ENCODE measurements at regions not wholly inside any gene's neighbourhood (a gene's known extent, or its start where the extent isn't known, plus 50 kb on each side); places are given as distances from the start of the nearest gene placed in this dataset.

DNA sequence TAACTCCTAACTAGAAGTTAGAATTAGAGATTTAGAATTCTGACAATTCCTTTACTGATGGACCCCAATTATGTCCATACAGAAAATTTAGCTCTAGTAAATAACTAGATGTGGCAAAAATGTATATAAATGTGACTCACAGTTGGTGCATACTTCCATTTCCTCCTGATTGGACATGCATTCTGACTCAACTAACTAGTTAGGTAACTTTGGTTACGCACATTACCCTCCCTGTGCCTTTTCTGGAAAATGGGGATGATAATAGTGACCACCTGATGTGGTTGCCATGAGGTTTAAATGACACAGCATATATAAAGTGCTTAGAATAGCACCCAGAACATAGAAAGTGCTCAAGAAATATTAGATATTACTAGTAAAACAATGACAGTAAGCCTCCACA lies 550.0 kb upstream of the SALL1 start:
- H3K36me3 Mint-ChIP-seq (ENCODE audit: low read depth), result peaks cover 14% of the 10 kb centered on the region
- TF ChIP-seq ETS1 (IDR thresholded peaks at IDR 0.05), result no peak
- TF ChIP-seq ZNF331 (CRISPR knock-in tag; IDR thresholded peaks at IDR 0.05; ENCODE audit: low read depth), result no peak
- TF ChIP-seq, protein P1, sequence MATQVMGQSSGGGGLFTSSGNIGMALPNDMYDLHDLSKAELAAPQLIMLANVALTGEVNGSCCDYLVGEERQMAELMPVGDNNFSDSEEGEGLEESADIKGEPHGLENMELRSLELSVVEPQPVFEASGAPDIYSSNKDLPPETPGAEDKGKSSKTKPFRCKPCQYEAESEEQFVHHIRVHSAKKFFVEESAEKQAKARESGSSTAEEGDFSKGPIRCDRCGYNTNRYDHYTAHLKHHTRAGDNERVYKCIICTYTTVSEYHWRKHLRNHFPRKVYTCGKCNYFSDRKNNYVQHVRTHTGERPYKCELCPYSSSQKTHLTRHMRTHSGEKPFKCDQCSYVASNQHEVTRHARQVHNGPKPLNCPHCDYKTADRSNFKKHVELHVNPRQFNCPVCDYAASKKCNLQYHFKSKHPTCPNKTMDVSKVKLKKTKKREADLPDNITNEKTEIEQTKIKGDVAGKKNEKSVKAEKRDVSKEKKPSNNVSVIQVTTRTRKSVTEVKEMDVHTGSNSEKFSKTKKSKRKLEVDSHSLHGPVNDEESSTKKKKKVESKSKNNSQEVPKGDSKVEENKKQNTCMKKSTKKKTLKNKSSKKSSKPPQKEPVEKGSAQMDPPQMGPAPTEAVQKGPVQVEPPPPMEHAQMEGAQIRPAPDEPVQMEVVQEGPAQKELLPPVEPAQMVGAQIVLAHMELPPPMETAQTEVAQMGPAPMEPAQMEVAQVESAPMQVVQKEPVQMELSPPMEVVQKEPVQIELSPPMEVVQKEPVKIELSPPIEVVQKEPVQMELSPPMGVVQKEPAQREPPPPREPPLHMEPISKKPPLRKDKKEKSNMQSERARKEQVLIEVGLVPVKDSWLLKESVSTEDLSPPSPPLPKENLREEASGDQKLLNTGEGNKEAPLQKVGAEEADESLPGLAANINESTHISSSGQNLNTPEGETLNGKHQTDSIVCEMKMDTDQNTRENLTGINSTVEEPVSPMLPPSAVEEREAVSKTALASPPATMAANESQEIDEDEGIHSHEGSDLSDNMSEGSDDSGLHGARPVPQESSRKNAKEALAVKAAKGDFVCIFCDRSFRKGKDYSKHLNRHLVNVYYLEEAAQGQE (IDR thresholded peaks at IDR 0.05; ENCODE audit: unreplicated experiment), result no peak
- TF ChIP-seq, protein P2, sequence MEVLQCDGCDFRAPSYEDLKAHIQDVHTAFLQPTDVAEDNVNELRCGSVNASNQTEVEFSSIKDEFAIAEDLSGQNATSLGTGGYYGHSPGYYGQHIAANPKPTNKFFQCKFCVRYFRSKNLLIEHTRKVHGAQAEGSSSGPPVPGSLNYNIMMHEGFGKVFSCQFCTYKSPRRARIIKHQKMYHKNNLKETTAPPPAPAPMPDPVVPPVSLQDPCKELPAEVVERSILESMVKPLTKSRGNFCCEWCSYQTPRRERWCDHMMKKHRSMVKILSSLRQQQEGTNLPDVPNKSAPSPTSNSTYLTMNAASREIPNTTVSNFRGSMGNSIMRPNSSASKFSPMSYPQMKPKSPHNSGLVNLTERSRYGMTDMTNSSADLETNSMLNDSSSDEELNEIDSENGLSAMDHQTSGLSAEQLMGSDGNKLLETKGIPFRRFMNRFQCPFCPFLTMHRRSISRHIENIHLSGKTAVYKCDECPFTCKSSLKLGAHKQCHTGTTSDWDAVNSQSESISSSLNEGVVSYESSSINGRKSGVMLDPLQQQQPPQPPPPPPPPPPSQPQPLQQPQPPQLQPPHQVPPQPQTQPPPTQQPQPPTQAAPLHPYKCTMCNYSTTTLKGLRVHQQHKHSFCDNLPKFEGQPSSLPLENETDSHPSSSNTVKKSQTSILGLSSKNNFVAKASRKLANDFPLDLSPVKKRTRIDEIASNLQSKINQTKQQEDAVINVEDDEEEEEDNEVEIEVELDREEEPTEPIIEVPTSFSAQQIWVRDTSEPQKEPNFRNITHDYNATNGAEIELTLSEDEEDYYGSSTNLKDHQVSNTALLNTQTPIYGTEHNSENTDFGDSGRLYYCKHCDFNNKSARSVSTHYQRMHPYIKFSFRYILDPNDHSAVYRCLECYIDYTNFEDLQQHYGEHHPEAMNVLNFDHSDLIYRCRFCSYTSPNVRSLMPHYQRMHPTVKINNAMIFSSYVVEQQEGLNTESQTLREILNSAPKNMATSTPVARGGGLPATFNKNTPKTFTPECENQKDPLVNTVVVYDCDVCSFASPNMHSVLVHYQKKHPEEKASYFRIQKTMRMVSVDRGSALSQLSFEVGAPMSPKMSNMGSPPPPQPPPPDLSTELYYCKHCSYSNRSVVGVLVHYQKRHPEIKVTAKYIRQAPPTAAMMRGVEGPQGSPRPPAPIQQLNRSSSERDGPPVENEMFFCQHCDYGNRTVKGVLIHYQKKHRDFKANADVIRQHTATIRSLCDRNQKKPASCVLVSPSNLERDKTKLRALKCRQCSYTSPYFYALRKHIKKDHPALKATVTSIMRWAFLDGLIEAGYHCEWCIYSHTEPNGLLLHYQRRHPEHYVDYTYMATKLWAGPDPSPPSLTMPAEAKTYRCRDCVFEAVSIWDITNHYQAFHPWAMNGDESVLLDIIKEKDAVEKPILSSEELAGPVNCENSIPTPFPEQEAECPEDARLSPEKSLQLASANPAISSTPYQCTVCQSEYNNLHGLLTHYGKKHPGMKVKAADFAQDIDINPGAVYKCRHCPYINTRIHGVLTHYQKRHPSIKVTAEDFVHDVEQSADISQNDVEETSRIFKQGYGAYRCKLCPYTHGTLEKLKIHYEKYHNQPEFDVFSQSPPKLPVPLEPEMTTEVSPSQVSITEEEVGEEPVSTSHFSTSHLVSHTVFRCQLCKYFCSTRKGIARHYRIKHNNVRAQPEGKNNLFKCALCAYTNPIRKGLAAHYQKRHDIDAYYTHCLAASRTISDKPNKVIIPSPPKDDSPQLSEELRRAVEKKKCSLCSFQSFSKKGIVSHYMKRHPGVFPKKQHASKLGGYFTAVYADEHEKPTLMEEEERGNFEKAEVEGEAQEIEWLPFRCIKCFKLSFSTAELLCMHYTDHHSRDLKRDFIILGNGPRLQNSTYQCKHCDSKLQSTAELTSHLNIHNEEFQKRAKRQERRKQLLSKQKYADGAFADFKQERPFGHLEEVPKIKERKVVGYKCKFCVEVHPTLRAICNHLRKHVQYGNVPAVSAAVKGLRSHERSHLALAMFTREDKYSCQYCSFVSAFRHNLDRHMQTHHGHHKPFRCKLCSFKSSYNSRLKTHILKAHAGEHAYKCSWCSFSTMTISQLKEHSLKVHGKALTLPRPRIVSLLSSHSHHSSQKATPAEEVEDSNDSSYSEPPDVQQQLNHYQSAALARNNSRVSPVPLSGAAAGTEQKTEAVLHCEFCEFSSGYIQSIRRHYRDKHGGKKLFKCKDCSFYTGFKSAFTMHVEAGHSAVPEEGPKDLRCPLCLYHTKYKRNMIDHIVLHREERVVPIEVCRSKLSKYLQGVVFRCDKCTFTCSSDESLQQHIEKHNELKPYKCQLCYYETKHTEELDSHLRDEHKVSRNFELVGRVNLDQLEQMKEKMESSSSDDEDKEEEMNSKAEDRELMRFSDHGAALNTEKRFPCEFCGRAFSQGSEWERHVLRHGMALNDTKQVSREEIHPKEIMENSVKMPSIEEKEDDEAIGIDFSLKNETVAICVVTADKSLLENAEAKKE (CRISPR knock-in tag; IDR thresholded peaks at IDR 0.05), result no peak
- no peak for TF ChIP-seq EZH2phosphoT487 (IDR thresholded peaks at IDR 0.05; ENCODE audit: unreplicated experiment)
- no peak for TF ChIP-seq EZH2 (IDR thresholded peaks at IDR 0.05; ENCODE audit: low read depth, unreplicated experiment)
- no peak for TF ChIP-seq NANOG (IDR thresholded peaks at IDR 0.05; ENCODE audit: borderline replicate concordance)
- TF ChIP-seq STAT1 (IDR thresholded peaks at IDR 0.05; ENCODE audit: unreplicated experiment), result no peak
- no peak for TF ChIP-seq JUNB (IDR thresholded peaks at IDR 0.05; ENCODE audit: unreplicated experiment)
- no peak for TF ChIP-seq ZNF114 (CRISPR knock-in tag; IDR thresholded peaks at IDR 0.05)
- no peak for TF ChIP-seq CTCF (conservative IDR thresholded peaks at IDR 0.05; ENCODE audit: low read depth in 2 of 2)
- TF ChIP-seq CREB1 (CRISPR knock-in tag; IDR thresholded peaks at IDR 0.05; ENCODE audit: low read depth), result no peak
- TF ChIP-seq POLR2AphosphoS5 (IDR thresholded peaks at IDR 0.05; ENCODE audit: low read depth), result no peak
- Histone ChIP-seq H3K27ac (ENCODE audit: low read depth) (no peak overlapping the region), H3K4me1 (ENCODE audit: insufficient read depth) (no peaks in the 10 kb centered on the region), H3K4me3 (no peak overlapping the region), H3K36me3 (ENCODE audit: insufficient read depth) (no peaks in the 10 kb centered on the region), H2AFZ (no peak overlapping the region), H3F3A (replicated peaks; ENCODE audit: low read depth) (no peaks in the 10 kb centered on the region), H3K27me3 (ENCODE audit: insufficient read depth) (no peaks in the 10 kb centered on the region), H3K4me2 (no peak overlapping the region), H3K79me2 (replicated peaks; ENCODE audit: insufficient read depth) (no peaks in the 10 kb centered on the region), H4K20me1 (replicated peaks; ENCODE audit: insufficient read depth) (no peaks in the 10 kb centered on the region), H3K9me2 (ENCODE audit: insufficient read depth) (0 out of 2 replicates have a peak, but pooled peaks cover 4% of the 10 kb centered on the region)
- H3K27me3 Mint-ChIP-seq (ENCODE audit: insufficient read depth, low read depth, poor library complexity), result no peaks in the 10 kb centered on the region
- peaks cover 7% of the 10 kb centered on the region; the same call in 2 of the 3 replicates for H3K4me1 Mint-ChIP-seq
- H3K27ac Mint-ChIP-seq, result no peak overlapping the region
- no peak overlapping the region for H3K4me3 Mint-ChIP-seq
- ATAC-seq (no peak), DNase-seq (ENCODE audit: low spot score) (no peak)
- peaks cover 28% of the 10 kb centered on the region for H3K9me3 Mint-ChIP-seq
